Subcutaneous abdominal adipose tissue (tissue), 5 donors: ENCODE measurements at regions not wholly inside any gene's neighbourhood (a gene's known extent, or its start where the extent isn't known, plus 50 kb on each side); places are given as distances from the start of the nearest gene placed in this dataset.
"Not testable (repeated sequence)": the region's sequence is repeated elsewhere in the genome, so short reads cannot be mapped to it uniquely, and the experiment has no call there.

ENCODE experiments used
- H3K27ac ChIP-seq: one replicate; pipeline ENCODE4 v1.7.0; 2013; ENCODE audit warnings: low read depth, mild to moderate bottlenecking, inconsistent platforms, low read length, moderate library complexity
- H3K27me3 ChIP-seq, 5 donors: one replicate each; pipeline ENCODE4 v1.7.0; 2013; ENCODE audit warnings: low read length in 5 of 5, inconsistent platforms in 1 of 5; ENCODE audit not compliant: control insufficient read depth in 5 of 5, insufficient read depth in 4 of 5
- H3K36me3 ChIP-seq, 5 donors: one replicate each; pipeline ENCODE4 v1.7.0; 2013; ENCODE audit warnings: low read length in 5 of 5; ENCODE audit not compliant: control insufficient read depth in 5 of 5, insufficient read depth in 5 of 5
- H3K4me1 ChIP-seq, 5 donors: one replicate each; pipeline ENCODE4 v1.7.0; 2013; ENCODE audit warnings: low read length in 5 of 5, mild to moderate bottlenecking in 3 of 5, moderate library complexity in 1 of 5; ENCODE audit not compliant: control insufficient read depth in 5 of 5, insufficient read depth in 5 of 5
- H3K4me3 ChIP-seq, 5 donors: one replicate each; pipeline ENCODE4 v1.7.0; 2013; ENCODE audit warnings: low read length in 5 of 5, low read depth in 1 of 5
- H3K9ac ChIP-seq, 5 donors: one replicate each; pipeline ENCODE4 v1.7.0; 2013; ENCODE audit warnings: low read length in 5 of 5, mild to moderate bottlenecking in 4 of 5, moderate library complexity in 3 of 5
- H3K9me3 ChIP-seq, 5 donors: one replicate each; pipeline ENCODE4 v1.7.0; 2013; ENCODE audit warnings: low read length in 5 of 5; ENCODE audit not compliant: control insufficient read depth in 5 of 5
- donor health status: healthy.
- donor health status: healthy.
- donor health status: healthy.
- donor health status: healthy.
- donor health status: healthy.

DNA sequence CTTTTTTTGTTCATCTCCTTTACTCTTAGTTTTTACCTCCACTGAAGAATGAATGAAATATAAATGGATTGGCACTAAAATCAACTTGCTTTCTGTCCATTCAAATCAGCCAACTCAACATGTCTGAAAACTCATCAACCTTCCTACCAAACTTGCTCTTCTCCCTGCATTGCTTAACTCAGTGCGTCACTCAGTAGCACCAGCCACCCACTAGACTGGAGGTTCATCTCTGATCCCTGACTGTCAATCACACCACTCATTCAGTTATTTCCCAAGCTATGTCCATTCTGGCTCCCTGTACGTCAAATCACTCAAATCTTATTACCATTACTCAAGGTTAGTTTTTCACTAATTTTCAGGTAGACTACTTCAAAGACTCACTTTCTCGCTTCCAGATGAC lies 75.2 kb upstream of the RBMS1 start:
- no peak overlapping the region for H3K27ac ChIP-seq
- peaks cover 0 to 19% (median 17%) of the 10 kb centered on the region in 5 donors for H3K4me1 ChIP-seq
- H3K36me3 ChIP-seq, result no peaks in the 10 kb centered on the region
- H3K9me3 ChIP-seq, result peaks cover 0 to 6% (median 0%) of the 10 kb centered on the region in 5 donors
- H3K9ac ChIP-seq, result no peak overlapping the region
- H3K27me3 ChIP-seq, result no peaks in the 10 kb centered on the region
- no peak overlapping the region for H3K4me3 ChIP-seq

DNA sequence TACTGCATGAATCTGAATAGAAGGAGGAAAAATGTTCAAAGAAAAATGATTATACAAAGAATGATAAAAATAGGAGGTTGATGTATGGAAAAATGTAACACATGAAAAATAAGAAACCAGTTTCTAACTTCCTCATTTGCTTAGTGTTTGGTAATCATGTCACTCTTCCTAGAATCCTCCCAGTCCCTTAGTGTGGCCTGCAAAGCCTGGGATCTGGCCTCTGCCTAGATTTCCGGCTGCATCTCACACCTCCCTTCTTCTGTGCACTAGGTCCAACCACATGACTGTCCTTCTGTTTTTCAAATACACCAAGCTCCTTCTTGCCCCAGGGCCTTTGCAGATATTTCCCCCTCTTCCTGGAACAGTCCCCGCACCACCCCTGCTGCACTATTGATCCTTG lies 76.8 kb upstream of the RBMS1 start:
- no peak overlapping the region for H3K4me3 ChIP-seq
- H3K27me3 ChIP-seq, result no peaks in the 10 kb centered on the region
- H3K27ac ChIP-seq, result no peak overlapping the region
- peaks cover 0 to 6% (median 0%) of the 10 kb centered on the region in 5 donors for H3K9me3 ChIP-seq
- no peak overlapping the region for H3K9ac ChIP-seq
- H3K36me3 ChIP-seq, result no peaks in the 10 kb centered on the region
- H3K4me1 ChIP-seq, result peaks cover 0 to 19% (median 12%) of the 10 kb centered on the region in 5 donors

DNA sequence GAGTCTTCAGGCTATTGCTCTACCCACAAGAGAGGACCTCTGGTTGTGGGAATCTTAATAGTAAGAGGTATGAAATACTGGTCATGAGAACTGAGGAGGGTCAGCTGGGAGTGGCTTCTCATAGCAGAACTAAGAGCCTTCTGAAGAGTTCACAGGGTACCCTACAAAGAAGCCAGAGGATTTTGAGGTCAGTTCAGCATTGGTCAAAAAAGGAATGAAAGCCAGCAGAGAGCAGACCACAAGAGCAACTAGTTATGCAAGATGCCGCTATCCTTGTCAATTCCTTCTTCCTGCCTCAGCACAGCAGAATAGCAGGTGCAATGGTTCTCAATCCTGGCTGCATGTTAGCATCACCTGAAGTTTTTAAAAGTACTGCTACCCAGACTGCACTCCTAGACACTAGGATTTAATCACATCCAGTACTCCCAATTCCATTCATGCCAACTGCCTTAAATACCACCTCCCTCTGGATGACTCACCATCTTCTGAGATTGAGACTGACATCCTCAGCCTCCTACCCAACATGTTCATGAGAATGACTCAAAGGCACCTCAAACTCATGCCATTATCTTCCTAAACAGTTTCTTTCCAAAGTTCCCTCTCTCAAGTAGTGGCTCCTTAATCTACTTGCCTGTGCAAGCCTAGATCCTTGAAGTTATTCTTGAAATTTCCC lies 81.0 kb upstream of the RBMS1 start:
- peaks cover 0 to 9% (median 5%) of the 10 kb centered on the region in 5 donors for H3K9me3 ChIP-seq
- H3K27ac ChIP-seq, result no peak overlapping the region
- H3K9ac ChIP-seq, result no peak overlapping the region
- no peaks in the 10 kb centered on the region for H3K27me3 ChIP-seq
- H3K4me1 ChIP-seq, result peaks cover 0 to 22% (median 12%) of the 10 kb centered on the region in 5 donors
- H3K4me3 ChIP-seq, result no peak overlapping the region
- H3K36me3 ChIP-seq, result no peaks in the 10 kb centered on the region

DNA sequence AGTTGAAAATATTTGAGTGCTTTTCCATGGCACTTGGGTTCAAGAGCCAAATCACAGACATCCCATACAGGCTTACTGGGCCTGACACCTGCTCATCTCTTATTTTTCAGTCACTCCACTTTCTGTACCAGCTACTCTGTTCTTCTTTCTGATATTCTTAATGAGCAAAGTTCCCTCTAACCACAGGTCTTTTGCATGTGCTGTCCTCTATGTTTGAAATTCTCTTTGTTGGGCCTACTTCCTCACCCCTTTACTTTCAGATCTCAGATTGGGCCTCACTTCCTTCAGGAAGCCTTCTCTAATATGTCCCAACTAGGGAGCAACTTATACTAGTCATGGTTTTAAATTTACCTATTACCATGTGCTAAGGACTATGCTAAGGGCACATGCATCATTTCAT lies 81.8 kb upstream of the RBMS1 start:
- Histone ChIP-seq H3K4me1 (peaks cover 0 to 22% (median 11%) of the 10 kb centered on the region in 5 donors), H3K9ac (no peak overlapping the region), H3K4me3 (no peak overlapping the region), H3K27me3 (no peaks in the 10 kb centered on the region), H3K27ac (no peak overlapping the region), H3K36me3 (no peaks in the 10 kb centered on the region), H3K9me3 (peaks cover 0 to 9% (median 5%) of the 10 kb centered on the region in 5 donors)

DNA sequence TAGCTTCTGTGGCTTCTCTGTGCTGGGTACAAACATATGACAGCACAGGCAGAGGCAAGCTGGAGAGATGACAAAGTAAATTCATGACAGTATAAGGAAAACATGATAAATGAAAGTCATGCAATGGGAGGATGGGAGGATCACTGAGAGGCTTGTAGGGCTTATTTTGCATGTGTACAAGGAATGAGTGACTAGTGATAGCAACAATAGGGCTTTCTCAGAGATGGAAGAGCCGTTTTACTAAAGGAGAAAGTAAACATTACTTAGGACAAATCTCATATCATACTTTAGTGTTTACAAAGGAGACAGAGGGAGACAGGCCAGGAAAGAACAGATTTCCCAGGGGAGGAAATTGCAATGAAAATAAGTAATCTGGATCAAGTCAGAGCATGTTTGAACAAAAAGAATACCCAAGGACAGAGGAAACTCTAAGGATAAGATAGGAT lies 82.5 kb upstream of the RBMS1 start:
- H3K27ac ChIP-seq, result peak overlapping the region; percentile 4
- peaks cover 0 to 9% (median 5%) of the 10 kb centered on the region in 5 donors for H3K9me3 ChIP-seq
- H3K4me3 ChIP-seq, result peak overlapping the region in 1 of 5 donors; percentile 14

DNA sequence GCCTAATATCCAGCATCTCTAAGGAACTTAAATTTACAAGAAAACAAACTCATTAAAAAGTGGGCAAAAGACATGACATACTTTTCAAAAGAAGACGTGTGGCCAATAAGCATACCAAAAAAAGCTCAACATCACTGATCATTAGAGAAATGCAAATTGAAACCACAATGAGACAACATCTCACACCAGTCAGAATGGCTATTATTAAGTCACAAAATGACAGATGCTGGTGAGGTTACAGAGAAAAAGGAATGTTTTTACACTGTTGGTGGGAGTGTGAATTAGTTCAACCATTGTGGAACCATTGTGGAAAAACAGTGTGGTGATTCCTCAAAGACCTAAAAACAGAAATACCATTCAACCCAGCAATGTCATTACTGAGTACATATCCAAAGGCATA lies 83.5 kb upstream of the RBMS1 start:
- Histone ChIP-seq H3K27ac (peak overlapping the region; percentile 4), H3K4me1 (peaks cover 0 to 19% (median 11%) of the 10 kb centered on the region in 5 donors)
- not testable (repeated sequence) for H3K27me3 ChIP-seq, H3K9me3 ChIP-seq, H3K4me3 ChIP-seq, H3K36me3 ChIP-seq, H3K9ac ChIP-seq

More for the DNA sequence above, 82.5 kb upstream of the RBMS1 start:
- Histone ChIP-seq H3K36me3 (no peaks in the 10 kb centered on the region), H3K4me1 (peaks cover 0 to 19% (median 11%) of the 10 kb centered on the region in 5 donors), H3K9ac (peak overlapping the region in 3 of 5 donors; percentile 16 to 44 (median 23)), H3K27me3 (no peaks in the 10 kb centered on the region)

DNA sequence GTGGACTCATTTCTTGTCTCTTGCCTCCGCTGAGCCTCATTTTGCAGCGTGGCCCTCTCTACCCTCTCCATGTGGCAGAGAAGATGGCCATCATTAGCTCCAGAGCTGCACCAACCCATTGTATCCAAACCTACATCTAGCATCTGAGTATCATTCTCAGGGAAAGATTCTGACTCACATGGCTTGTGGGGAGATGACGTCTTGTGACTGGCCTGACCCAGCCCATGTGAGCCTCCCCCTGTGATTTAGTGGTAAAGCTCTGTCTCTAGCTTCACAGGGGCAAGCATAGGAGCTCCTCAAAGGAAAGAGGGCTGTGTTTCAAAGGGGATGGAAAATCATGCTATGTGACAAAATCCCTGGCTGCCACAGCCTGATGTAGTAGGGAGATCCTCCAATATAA lies 87.4 kb upstream of the RBMS1 start:
- H3K4me1 ChIP-seq, result peaks cover 14 to 45% (median 33%) of the 10 kb centered on the region in 5 donors

DNA sequence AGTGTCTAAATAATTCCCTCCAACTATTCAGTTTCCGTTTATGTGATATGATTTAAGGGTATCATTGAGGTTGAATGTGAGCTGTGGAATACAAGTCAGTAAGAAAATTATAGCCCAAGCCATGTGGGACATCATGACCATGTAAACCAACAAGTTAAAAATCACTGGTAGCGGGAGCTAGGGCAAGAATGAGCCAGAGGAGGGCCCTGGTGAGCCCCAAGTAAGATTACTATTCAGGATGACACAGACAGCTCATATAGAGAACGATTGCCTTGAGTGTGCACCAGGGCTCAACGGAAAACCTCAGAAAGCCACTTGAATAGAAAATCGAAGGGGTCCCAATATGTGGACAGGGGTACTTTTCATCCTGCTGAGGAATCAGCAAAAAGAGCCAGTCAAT lies 87.8 kb upstream of the RBMS1 start:
- Histone ChIP-seq H3K27me3 (peaks cover 0 to 4% (median 0%) of the 10 kb centered on the region in 5 donors), H3K9ac (no peak overlapping the region), H3K27ac (no peak overlapping the region), H3K4me3 (no peak overlapping the region), H3K4me1 (peaks cover 14 to 41% (median 29%) of the 10 kb centered on the region in 5 donors), H3K9me3 (peaks cover 0 to 6% (median 3%) of the 10 kb centered on the region in 5 donors), H3K36me3 (no peaks in the 10 kb centered on the region)

More for the DNA sequence above, 87.4 kb upstream of the RBMS1 start:
- Histone ChIP-seq H3K9ac (no peak overlapping the region), H3K36me3 (no peaks in the 10 kb centered on the region), H3K27ac (no peak overlapping the region), H3K4me3 (no peak overlapping the region), H3K9me3 (peaks cover 0 to 6% (median 3%) of the 10 kb centered on the region in 5 donors), H3K27me3 (peaks cover 0 to 4% (median 0%) of the 10 kb centered on the region in 5 donors)

DNA sequence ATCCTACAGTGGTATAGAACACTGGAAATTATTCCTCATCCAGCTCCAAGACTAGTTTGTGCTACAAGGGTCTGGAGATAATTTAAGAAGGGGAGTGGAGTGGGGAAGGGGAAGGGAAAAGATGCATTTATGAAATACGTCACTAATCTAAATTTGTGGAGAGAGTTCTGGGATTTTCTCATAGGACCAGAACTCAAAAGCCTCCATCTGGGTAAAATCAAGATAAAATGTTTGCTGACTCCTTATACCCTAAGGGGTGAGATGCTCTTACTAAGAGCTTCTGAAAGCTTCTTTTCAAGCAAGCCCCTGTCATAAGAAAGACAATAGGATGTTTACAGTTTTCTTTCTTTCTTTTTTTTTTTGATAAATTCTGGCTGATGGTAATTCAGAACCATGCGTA lies 88.5 kb upstream of the RBMS1 start:
- Histone ChIP-seq H3K4me3 (no peak overlapping the region), H3K9ac (no peak overlapping the region), H3K9me3 (peaks cover 0 to 6% (median 3%) of the 10 kb centered on the region in 5 donors), H3K27me3 (peaks cover 0 to 4% (median 0%) of the 10 kb centered on the region in 5 donors), H3K36me3 (no peaks in the 10 kb centered on the region), H3K27ac (no peak overlapping the region), H3K4me1 (peaks cover 14 to 34% (median 29%) of the 10 kb centered on the region in 5 donors)

DNA sequence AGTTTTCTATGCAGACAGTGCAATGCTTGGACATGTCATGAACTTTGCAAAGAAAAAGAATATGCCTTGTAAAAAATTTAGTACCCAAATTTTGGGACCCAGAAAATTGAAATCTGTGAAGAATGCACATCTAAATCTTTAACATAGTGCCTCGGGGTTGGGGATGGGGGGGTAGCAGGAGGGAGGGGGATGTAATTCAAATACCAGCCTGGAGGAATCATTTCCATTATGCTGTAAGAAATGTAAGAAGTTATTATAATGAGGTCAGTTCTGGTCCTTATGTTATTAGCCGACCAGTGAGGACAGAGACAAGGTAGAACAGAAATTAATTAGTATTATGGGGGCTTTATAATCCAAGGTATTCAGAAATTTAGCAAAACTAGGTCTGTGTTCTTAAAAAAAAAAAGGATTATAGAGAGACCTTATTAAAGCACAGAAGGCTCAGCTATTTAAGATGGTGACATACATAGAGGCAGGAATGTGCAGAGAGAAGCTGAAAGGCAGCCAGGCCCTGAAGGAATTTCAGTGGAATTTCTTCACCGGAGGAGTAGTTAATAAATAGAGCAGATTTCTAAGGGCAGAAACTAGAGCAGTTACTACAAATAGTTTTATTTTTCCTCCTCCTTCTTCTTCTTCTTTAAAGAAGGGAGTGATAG lies 89.0 kb upstream of the RBMS1 start:
- Histone ChIP-seq H3K27me3 (peaks cover 0 to 4% (median 0%) of the 10 kb centered on the region in 5 donors), H3K36me3 (no peaks in the 10 kb centered on the region), H3K27ac (peak overlapping the region; percentile 43), H3K9ac (no peak overlapping the region), H3K4me1 (peaks cover 14 to 34% (median 29%) of the 10 kb centered on the region in 5 donors), H3K9me3 (peaks cover 0 to 6% (median 3%) of the 10 kb centered on the region in 5 donors), H3K4me3 (no peak overlapping the region)
